Hepatic stellate cell (primary cell): ENCODE measurements at regions not wholly inside any gene's neighbourhood (a gene's known extent, or its start where the extent isn't known, plus 50 kb on each side); places are given as distances from the start of the nearest gene placed in this dataset.

Experiments used
- DNase-seq: peaks from one replicate; pipeline ENCODE4 v3.0.0; 2011; ENCODE audit warnings: low spot score

GRCh38 chr15:97350813-97351212 lies 609.7 kb upstream of the ARRDC4 start:
- DNase-seq: no peak

DNA sequence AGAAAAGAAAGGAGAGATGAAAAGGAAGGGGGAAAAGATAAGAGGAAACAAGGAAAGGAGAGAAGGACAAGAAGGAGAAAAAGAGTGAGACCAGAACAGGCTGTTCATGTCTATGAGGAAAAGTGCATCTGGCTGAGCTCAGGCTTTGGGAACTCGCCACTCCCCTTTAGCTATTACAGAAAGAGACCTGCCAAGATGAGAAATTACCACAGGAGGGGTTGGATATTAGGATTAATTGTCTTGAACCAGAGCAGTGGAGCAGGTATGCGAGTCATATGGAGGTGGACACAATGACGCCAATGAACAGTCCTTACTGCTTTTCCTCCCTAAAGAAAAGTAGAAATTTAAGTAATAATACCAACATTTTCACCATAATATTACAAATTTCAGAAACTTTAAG lies 577.0 kb upstream of the ARRDC4 start:
- no peak for DNase-seq

DNA sequence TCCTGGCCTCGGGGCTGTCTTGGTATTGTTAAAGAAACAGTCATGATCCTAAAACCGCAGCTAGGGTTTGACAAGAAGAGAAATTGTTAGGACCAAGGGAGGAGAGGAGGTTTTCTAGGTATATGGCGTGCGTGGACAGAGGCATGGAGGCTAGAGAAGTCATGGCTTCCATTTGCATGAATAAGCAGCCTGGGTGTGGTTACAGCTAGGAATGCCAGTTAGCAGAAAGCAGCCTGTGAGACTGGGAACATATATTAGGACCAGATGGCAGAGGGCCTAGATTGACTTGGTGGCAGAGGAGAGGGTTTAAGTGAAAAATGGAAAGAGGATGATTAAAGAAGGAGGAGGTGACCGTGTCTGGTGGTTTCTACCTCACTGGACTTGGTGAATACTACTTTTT lies 573.6 kb upstream of the ARRDC4 start:
- DNase-seq: no peak

GRCh38 chr15:97401195-97401594 lies 559.3 kb upstream of the ARRDC4 start:
- no peak for DNase-seq

DNA sequence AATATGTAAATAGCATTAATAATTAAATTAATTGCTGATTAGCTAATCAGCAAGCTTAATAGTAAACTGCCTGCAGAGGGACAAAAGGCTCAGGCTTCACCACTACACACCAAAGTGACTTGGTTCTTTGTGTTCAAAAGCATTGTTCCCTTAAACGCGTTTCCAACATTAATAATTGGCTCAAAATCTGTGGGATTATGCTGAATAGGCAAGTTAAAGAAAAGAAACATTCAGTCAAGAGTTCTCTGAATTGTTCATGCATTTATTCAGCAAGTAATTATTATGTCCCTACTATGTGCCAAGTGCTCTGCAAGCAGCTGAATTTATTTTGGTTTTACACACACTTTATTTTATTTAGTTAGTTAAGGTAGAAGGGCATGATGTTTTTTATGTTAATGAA lies 558.5 kb upstream of the ARRDC4 start:
- no peak for DNase-seq

GRCh38 chr15:97406841-97407240 lies 553.7 kb upstream of the ARRDC4 start:
- no peak for DNase-seq

DNA sequence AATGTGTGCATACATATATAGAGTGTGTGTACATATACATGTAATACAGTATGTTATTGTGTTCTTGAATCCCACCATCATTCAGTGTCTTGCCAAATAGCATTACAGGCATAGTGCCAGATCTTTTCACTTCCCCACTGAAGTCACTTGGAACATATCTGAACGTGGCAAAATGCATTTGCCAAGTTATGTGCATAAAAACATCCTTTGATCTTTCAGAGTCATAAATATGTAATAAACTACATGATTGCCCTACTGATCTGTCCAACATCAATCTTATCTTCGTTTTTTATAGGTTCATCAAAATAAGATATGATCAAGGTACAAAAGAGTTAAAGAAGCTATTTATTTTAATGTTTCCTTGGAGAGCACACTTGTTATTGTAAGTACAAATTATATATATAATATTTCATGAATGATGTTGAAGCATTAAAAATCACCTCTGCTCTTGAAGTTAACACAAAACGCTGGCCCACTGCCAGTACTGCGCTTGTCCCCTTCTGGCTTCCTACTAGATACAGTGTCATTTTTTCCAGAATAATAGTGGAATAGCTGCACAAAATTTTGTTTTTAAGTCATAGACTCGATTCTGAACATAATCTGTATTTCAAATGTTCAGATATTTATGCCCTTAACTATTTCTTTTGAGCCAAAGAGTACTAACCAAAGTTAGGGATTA lies 549.5 kb upstream of the ARRDC4 start:
- DNase-seq: no peak

DNA sequence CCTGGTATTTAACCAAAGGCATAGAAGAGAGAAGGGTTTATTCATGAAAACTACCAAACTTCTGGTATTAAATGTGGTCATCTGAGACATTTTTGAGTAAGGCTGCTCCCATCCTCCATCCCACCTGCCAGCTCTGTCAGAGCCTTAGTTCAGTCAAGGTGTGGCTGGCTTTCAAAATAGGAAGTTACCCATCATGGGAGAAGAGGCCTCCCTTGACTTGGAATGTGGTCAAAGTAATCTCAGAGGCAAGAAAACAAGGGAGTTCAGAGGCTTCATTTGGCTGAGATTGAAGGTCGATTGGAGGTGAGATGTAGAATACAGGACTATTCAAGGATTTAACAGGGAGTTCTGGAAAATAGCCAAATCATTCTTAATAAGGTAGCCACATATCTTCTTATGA lies 540.4 kb upstream of the ARRDC4 start:
- no peak for DNase-seq

DNA sequence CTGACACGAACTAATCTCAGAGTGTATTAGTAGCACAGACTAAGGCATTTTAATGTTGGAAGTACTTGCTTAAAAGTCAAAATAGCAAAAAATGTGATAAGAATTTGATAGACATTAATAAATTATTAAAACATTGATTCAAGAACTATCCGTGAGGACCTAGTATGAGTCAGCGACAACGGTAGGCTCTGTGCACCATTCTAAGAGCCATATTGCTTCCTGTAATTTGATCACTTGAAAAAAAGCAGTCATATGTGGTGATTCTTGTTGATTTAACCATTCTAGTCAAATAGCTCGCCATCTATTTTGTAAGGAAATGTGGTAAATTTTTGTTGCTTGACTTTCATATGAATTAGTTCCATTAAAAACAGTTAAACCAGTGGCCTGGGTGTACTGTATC lies 534.9 kb upstream of the ARRDC4 start:
- DNase-seq: no peak

DNA sequence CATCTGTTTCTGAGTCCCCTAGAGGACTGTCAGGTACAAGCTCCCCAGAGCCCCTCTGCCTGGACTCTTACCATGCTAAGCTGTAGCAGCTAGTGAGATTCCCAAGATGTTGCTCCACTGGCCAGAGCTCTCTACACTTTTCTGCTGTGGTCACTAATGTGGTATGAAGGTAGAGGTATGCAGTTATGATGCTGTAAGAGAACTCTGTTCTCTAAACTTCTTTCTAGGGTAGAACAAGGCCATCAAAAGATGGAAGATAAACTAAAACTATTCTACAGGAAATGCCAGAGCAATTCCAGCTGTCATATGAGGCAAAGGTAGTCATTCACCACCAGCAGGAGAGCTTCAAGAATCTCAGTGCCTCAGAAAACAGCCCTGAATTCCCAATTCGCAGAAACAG lies 517.4 kb upstream of the ARRDC4 start:
- no peak for DNase-seq

- no peak for DNase-seq
Measured at GRCh38 chr15:97446138-97446537, 514.4 kb upstream of the ARRDC4 start.

DNA sequence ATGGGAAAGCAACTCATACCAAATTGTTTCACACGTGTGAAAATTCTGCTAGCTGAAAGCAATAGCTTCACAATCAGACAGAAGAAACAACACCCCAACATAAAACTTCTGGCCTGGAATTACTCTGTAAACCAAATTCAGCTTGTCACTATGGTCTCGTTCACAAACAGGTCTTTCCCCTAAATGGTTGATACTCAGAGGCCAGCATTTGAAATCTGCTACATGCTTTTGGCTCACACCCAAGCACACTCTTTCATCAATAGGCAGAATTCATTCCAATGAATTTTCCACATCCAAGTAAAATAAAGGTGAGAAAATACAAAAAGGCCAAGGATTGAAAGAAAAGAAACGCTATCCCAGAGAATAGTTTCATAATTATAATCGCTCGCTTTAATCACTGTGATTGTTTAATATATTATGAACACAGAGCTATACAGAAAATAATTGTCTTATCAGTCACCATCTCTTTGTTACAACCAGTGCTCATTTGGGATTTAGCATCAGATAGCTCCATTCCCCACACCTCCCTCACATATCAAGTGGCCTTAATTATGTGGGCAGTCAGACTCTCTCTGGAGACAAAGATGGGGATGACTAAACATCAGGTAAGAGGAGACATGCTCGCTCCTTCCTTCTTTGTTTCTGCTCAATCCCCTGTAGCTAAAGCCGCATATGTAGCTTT lies 503.8 kb upstream of the ARRDC4 start:
- DNase-seq: no peak

- DNase-seq: no peak
Measured at GRCh38 chr15:97457203-97457847, 503.2 kb upstream of the ARRDC4 start.

DNA sequence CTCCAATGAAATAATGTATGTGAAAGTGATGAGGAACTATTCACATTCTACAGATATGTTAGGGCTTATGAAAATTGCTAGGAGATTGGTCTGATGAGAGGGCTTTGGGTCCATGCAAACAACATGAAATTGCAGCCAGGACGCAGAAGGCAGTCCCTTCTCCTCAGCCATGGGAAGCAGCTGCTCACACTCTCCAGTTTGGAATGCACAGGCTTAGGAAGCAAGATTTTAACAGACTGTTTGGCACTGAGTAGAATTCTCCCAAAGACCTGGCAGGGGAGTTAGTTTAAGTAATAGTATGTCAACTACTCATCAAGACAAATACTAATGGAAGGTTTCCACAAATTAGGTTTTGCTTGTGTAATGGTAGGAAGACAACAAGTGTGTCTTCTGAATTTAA lies 500.7 kb upstream of the ARRDC4 start:
- DNase-seq: no peak

DNA sequence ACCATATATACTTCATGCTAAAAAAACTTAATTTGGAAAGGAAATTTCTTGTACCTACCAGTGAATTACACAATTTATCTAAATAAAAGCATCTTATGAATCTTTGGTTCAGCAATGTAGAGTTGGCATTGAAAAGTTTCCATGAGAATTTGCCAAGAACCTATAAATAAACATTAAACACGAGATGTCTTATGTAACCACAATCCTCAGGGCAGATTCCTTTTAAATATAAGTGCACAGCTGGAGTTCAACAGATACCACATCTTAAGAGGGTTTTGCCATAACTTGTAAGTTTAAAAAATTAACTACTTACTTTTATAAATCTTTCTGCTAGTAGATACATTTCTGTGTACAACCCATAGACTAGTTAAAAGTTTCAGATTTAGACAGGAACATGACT lies 499.3 kb upstream of the ARRDC4 start:
- no peak for DNase-seq

GRCh38 chr15:97463696-97464095 lies 496.8 kb upstream of the ARRDC4 start:
- DNase-seq: no peak

DNA sequence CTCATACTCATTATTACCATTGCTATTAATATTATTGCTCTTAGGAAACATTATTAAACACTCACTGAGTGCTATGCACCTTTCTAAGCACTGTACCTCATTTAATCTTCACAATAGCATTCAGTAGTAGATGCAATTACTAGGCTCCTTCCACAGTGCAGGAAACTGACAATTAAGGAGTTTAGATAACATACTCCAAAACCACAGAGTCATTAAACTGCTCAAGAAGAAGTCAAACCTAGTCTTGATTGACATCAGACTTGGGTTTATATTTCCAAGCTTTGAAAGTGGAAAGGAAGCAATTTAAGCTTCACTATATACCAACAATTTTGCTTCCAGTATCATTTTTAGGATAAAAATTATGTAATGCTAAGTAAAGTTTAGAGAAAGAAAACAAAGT lies 490.1 kb upstream of the ARRDC4 start:
- no peak for DNase-seq

GRCh38 chr15:97473627-97474026 lies 486.9 kb upstream of the ARRDC4 start:
- DNase-seq: no peak

DNA sequence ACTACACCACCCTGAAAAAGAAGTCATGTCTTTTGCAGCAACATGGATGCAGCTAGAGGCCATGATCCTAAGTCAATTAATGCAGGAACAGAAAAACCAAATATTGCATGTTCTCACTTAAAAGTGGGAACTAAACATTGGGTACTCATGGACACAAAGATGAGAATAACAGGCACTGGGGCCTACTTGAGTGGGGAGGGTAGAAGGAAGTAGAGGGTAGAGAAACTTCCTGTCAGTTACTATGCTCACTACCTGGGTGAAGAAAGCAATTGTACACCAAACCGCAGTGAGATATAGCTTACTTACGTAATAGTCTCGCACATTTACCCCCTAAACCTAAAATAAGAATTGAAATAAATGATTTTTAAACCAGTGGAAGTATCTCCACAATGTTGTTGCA lies 480.5 kb upstream of the ARRDC4 start:
- DNase-seq: no peak

DNA sequence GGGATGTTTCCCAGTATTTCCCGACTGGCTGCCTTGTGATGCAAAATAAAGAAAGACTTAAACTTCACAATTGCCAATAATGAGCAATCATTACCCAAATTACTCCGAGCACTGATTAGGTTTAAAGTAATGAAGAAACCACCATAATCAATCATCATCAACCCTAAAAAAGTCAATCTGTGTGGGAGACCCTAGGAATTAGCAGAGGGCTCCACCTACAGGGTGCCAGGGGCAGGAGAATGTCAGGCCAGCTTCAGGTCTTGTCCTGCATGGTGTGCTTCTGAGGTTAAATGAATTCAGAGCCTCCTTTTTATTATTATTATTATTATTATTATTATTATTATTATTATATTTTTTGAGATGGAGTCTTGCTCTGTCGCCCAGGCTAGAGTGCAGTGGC lies 478.0 kb upstream of the ARRDC4 start:
- DNase-seq: no peak

DNA sequence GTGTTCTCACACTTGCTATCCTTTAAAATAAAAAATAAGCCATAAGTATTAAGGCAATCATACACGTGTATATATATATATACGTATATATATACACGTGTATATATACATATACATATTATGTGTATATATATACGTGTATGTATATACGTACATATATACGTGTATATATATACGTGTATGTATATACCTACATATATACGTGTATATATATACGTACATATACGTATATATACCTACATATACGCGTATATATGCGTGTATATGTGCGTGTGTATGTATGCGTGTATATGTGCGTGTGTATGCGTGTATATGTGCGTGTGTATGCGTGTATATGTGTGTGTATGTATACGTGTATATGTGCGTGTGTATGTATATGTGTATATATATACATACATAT lies 477.3 kb upstream of the ARRDC4 start:
- DNase-seq: no peak

DNA sequence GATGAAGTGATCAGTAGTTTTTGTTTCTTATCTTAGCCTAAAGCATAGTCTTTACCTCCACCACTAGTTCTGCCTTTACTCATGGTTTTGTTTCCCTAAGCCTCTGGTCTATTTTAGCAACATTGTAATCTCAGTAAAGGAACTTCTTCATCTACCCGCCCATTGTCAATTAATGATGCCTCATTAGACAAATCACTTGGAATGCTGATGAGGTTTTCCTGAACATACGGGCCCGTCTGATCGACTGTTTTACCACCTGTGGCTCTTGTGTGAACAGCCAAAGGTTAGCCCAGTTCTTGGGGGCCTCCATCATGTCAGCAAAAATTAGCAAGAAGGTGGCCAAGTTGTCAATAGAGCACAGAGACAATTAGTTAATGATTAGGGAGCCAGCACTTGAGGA lies 470.1 kb upstream of the ARRDC4 start:
- no peak for DNase-seq

DNA sequence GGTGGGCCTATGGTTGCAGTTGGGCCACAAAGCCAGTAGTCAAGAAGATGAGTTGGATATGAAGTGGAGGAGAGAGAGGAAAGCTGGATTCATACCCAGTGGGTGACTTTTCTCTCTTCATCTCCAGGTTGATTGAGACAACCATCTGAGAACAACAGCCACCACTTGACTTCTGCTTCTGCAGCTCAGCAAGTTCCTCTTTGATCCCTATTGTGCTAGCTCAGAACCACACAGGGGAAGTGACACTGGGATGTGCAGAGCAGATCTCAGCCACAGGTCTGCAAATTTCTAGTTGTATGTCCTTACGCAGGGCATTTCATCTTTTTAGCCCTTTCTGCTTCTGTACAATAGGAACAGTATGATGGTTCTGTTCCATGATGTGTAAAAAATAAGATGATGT lies 459.2 kb upstream of the ARRDC4 start:
- no peak for DNase-seq

DNA sequence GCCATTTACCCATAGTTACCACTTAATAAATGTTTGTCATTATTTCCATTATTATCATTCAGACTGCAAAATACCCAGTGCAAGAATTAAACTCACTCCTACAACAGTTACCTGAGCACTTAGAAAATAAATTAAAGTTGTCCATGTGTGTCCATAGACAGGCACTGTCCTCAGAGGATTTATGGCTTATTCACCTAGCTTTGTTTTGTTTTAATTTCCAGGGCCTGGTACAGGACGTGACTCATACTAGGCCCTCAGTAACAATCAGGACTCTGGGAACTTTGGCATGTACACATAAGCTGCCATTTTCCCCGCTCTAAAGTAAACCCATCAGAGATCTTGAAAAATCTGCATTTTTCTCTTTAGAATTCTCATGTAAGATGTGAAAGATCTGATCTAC lies 458.5 kb upstream of the ARRDC4 start:
- no peak for DNase-seq
